Heart left ventricle (tissue), 13 donors: ENCODE measurements at regions not wholly inside any gene's neighbourhood (a gene's known extent, or its start where the extent isn't known, plus 50 kb on each side); places are given as distances from the start of the nearest gene placed in this dataset.

ENCODE experiments used
- CTCF ChIP-seq, 12 donors: fragments of 200-600 bp; sonication (generic) in 4 of 12; IDR thresholded peaks; one replicate each; pipeline versions ENCODE4 v1.5.0 to v1.8.0; 2018 to 2022; ENCODE audit warnings: antibody characterized with exemption in 12 of 12, mild to moderate bottlenecking in 5 of 12
- POLR2A ChIP-seq, 2 donors: fragments of 450-650 bp; IDR thresholded peaks; one replicate each; pipeline ENCODE4 v1.6.1; 2017; ENCODE audit warnings: antibody characterized with exemption in 2 of 2, mild to moderate bottlenecking in 2 of 2, moderate library complexity in 2 of 2
- donor health status: ischemic (EF 13 %, LVEDD 7.1; RV severe dilation, severe dysfunction).
- donor health status: DM: no; HTN: yes; CAD: no.
- donor health status: DM: no; HTN: no; CAD: no.
- donor health status: ischemic (EF 25% LVEDD 6.9; RV normal size, moderate dysfunction).
- donor health status: ischemic (EF 25% LVEDD 5.7; RV mildly dilated, moderate dysfunction).
- donor health status: ischemic (EF 35%, LVEDD 5.7; RV mildly dilated, moderate dysfunction).
- donor health status: nonischemic (EF 11% LVEDD 7.7; RV severe dilation, severe dysfunction).
- donor health status: DM: yes; HTN: yes; CAD: no.
- donor health status: PGD.
- donor health status: ischemic (EF 29% LVEDD 5.4; RV normal size, mild dysfunction).
- donor health status: nonischemic (EF 23%, LVEDD 6.1; RV moderate dilation, normal function).

GRCh38 chr11:27214713-27215112 is 148.3 kb downstream of the CCDC34 start:
- no peak for TF ChIP-seq POLR2A (IDR thresholded peaks at IDR 0.05)
- no peak for TF ChIP-seq CTCF (IDR thresholded peaks at IDR 0.05)
